ENCODE measurements at regions not wholly inside any gene's neighbourhood (a gene's known extent, or its start where the extent isn't known, plus 50 kb on each side); places are given as distances from the start of the nearest gene placed in this dataset.

GRCh38 chr18:70446063-70446462 lies 157.2 kb downstream of the SOCS6 start:
- no peaks in the 10 kb centered on the region for H3K9me2 ChIP-seq (replicated peaks; ENCODE audit: insufficient read depth)
- no peak overlapping the region for H3K4me2 ChIP-seq
- H3K79me2 ChIP-seq: no peaks in the 10 kb centered on the region
- H3K27me3 ChIP-seq: no peaks in the 10 kb centered on the region
- TF ChIP-seq EZH2phosphoT487 (IDR thresholded peaks at IDR 0.05; ENCODE audit: low read depth, severe bottlenecking, unreplicated experiment) (no peak), EZH2 (IDR thresholded peaks at IDR 0.05; ENCODE audit: borderline replicate concordance) (no peak), CTCF (IDR thresholded peaks at IDR 0.05; ENCODE audit: poor library complexity) (no peak)
- no peaks in the 10 kb centered on the region for H3K36me3 ChIP-seq (replicated peaks; ENCODE audit: insufficient read depth, low read depth)
- no peaks in the 10 kb centered on the region for H3K4me1 ChIP-seq (ENCODE audit: insufficient read depth)
- H3K27ac ChIP-seq: no peak overlapping the region
- DNase-seq (ENCODE audit: low spot score): no peak
- no peak overlapping the region for H3K4me3 ChIP-seq
- no peaks in the 10 kb centered on the region for H3K9me3 ChIP-seq (ENCODE audit: low read depth)
- no peaks in the 10 kb centered on the region for H4K20me1 ChIP-seq (ENCODE audit: insufficient read depth, poor library complexity, severe bottlenecking)
- 68% methylated on average over 3 of the region's 3 CpGs for WGBS (ENCODE audit: low lambda C conversion rate, missing lambda C conversion rate)
- no peak overlapping the region for H2AFZ ChIP-seq

- no peaks in the 10 kb centered on the region for H4K20me1 ChIP-seq (ENCODE audit: insufficient read depth, poor library complexity, severe bottlenecking)
- no peaks in the 10 kb centered on the region for H3K79me2 ChIP-seq
- no peak for TF ChIP-seq EZH2 (IDR thresholded peaks at IDR 0.05; ENCODE audit: borderline replicate concordance)
- TF ChIP-seq EZH2phosphoT487 (IDR thresholded peaks at IDR 0.05; ENCODE audit: low read depth, severe bottlenecking, unreplicated experiment): no peak
- no peak for TF ChIP-seq CTCF (IDR thresholded peaks at IDR 0.05; ENCODE audit: poor library complexity)
- 61% methylated on average over 5 of the region's 5 CpGs for WGBS (ENCODE audit: low lambda C conversion rate, missing lambda C conversion rate)
- no peaks in the 10 kb centered on the region for H3K27me3 ChIP-seq
- H3K9me3 ChIP-seq (ENCODE audit: low read depth): no peaks in the 10 kb centered on the region
- no peak overlapping the region for H3K4me2 ChIP-seq
- H3K9me2 ChIP-seq (replicated peaks; ENCODE audit: insufficient read depth): no peaks in the 10 kb centered on the region
- H2AFZ ChIP-seq: no peak overlapping the region
- no peaks in the 10 kb centered on the region for H3K4me1 ChIP-seq (ENCODE audit: insufficient read depth)
- no peak for DNase-seq (ENCODE audit: low spot score)
- H3K27ac ChIP-seq: no peak overlapping the region
- no peak overlapping the region for H3K4me3 ChIP-seq
- no peaks in the 10 kb centered on the region for H3K36me3 ChIP-seq (replicated peaks; ENCODE audit: insufficient read depth, low read depth)
These were observed 154.1 kb downstream of the SOCS6 start for GRCh38 chr18:70442933-70443332.

GRCh38 chr18:70432804-70433400 lies 144.1 kb downstream of the SOCS6 start:
- H3K79me2 ChIP-seq: no peaks in the 10 kb centered on the region
- H2AFZ ChIP-seq: no peak overlapping the region
- no peaks in the 10 kb centered on the region for H3K9me2 ChIP-seq (replicated peaks; ENCODE audit: insufficient read depth)
- H3K27ac ChIP-seq: no peak overlapping the region
- no peak for TF ChIP-seq EZH2 (IDR thresholded peaks at IDR 0.05; ENCODE audit: borderline replicate concordance)
- TF ChIP-seq EZH2phosphoT487 (IDR thresholded peaks at IDR 0.05; ENCODE audit: low read depth, severe bottlenecking, unreplicated experiment): no peak
- TF ChIP-seq CTCF (IDR thresholded peaks at IDR 0.05; ENCODE audit: poor library complexity): no peak
- WGBS (ENCODE audit: low lambda C conversion rate, missing lambda C conversion rate): 66% methylated on average over 4 of the region's 4 CpGs
- no peak overlapping the region for H3K4me2 ChIP-seq
- no peaks in the 10 kb centered on the region for H3K9me3 ChIP-seq (ENCODE audit: low read depth)
- H3K27me3 ChIP-seq: no peaks in the 10 kb centered on the region
- H4K20me1 ChIP-seq (ENCODE audit: insufficient read depth, poor library complexity, severe bottlenecking): no peaks in the 10 kb centered on the region
- peaks cover 6% of the 10 kb centered on the region for H3K4me1 ChIP-seq (ENCODE audit: insufficient read depth)
- no peak for DNase-seq (ENCODE audit: low spot score)
- H3K36me3 ChIP-seq (replicated peaks; ENCODE audit: insufficient read depth, low read depth): no peaks in the 10 kb centered on the region
- no peak overlapping the region for H3K4me3 ChIP-seq
